MV-4-11 (cell line): ENCODE measurements at regions not wholly inside any gene's neighbourhood (a gene's known extent, or its start where the extent isn't known, plus 50 kb on each side); places are given as distances from the start of the nearest gene placed in this dataset.
"Not testable (repeated sequence)": the region's sequence is repeated elsewhere in the genome, so short reads cannot be mapped to it uniquely, and the experiment has no call there.

Experiments used
- DNase-seq: peaks from one replicate; lab custom pipeline; 2025; lab: John Stamatoyannopoulos, UW

DNA sequence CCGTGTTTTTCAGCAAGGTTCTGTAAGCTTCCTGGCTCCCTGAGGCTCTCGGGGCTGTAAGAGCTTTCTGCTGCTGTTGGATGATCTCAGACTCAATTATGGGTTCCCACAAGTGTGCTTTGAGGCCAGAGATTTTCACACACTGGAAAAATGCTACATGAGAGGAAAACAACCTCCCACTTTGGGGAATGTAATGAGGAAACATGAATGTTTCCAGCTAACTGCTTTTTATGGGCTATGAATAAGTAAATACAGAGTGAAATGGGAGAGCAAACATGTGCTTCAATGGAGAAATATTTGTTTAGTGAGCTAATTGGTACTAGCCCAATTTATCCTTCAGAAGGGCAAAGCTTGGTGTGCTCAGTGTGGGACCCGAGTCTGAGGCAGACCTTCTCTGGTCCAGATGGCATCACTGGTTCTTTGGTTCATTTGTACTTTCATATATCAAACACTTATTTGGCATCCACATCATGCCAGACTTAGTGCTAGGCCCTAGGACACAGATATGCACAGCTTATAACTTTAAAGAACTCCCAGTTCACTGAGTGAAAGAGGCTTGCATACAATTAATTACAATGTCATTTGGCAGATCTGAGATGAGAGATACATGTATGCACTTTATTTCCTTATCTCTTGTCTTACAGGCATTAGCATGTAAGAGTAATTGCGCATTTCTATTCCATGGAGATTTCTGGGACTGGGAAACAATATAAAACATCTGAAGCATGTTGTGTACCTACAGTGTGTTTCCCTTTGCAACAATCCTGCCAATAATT, 248.8 kb downstream of the RDH14 start:
- no peak for DNase-seq

GRCh38 chr2:18309627-18310026, 250.8 kb downstream of the RDH14 start:
- DNase-seq = no peak

DNA sequence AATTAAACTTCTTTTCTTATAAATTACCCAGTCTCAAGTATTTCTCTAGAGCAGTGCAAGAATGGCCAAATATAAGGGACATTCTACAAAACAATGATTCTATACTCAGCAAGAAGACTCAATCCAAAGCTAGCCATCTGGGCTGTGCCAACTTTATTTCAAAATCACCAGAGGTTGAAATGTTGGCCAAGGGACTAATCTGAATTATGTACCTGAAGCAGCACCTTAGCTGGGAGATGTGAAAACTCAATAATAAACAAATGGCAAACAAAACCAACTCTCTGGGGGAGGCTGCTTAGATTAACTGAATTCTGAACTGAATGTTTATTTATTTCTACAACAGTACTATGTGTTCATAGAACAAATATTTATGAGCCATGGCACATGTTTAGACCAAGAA, 251.3 kb downstream of the RDH14 start:
- no peak for DNase-seq

DNA sequence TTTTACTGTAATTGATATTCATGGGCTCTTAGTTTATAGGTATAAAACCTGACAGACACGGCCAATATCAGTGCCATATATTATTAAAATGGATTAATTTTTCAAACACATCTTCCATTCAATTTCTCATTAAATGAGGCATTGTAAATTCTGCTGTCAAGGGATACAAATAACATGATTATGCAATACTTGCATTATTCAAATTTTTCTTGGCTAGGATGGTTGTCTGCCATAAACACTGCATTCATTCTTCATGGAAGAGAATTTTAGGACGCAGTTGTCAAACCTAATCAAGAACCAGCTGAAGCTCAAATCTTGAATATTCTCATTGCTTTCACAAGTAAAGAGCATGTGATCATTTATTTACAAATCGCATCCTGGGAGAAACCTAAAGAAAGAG, 255.6 kb downstream of the RDH14 start:
- DNase-seq = no peak

- no peak for DNase-seq
Measured at GRCh38 chr2:18301421-18302139, 258.9 kb downstream of the RDH14 start.

DNA sequence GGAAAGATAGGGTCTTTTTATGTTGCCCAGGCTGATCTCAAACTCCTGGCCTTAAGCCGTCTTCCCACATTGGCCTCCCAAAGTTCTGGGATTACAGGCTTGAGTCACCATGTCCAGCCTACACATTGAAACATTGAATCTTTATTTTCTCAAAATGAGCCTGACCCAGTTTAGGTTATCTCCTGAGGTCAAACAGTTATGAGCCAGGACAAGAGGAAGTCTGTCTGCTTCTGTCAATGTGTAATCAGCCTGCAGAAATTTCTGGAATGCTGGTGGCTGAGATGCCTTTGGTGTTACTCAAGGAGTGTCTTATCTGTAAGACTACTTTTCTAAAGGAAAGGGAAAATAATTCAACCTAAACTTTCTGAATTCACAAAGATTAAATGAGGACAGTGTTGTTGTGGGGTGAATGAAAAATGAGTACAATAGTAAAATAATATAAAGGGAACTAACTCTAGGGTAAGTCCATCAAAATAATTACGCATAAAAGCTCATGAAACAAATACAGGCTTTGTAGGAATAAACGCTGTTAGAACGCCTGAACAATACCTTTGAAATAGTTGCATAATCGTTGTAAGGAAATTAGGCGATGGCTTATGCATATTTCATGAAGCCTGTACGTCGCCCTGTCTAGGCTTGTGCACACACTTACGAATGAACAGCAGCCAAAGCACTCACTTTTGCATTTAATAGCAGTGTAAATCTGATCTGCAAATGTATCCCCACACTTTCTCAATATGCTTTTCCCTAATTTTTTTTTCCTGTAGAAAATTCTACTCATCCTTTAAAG, 260.8 kb downstream of the RDH14 start:
- DNase-seq = no peak

- no peak for DNase-seq
Measured at GRCh38 chr2:18297534-18298058, 262.9 kb downstream of the RDH14 start.

DNA sequence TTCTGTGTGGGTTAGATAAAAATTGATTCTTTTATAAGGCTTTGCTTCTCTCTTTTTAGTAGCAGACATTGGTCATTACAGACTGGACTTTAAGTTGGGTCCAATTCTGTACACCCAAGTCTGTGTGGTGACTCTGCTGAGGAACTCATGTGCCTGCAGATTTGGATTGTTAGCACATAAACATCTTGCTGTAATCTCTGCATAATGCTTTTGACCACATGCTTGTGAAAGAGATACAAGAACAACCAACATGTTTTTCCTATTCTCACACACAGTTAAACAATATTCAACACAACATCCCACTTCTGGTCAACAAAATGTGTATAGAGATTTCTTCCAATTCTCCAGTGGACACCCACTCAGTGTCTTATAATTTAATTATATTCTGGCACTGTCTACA, 270.1 kb downstream of the RDH14 start:
- DNase-seq = no peak

DNA sequence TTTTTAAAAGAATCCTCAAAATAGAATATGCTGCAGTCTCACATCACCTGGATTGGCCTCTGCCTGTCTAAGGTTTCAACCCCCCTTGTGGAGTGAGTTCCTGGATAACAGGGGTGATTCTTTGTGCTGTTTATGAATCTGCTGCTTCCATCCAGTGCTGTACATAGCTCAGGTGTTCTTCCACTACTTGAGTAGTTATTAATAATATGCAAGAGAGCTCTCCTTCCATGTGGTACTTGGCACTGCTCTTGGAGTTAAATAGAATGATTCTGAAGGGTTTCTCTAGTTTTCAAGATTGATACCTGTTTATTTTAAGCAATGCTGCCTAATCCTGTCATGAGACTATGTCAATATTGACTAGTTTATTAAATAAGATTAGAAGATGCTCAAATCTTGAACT, 273.6 kb downstream of the RDH14 start:
- no peak for DNase-seq

DNA sequence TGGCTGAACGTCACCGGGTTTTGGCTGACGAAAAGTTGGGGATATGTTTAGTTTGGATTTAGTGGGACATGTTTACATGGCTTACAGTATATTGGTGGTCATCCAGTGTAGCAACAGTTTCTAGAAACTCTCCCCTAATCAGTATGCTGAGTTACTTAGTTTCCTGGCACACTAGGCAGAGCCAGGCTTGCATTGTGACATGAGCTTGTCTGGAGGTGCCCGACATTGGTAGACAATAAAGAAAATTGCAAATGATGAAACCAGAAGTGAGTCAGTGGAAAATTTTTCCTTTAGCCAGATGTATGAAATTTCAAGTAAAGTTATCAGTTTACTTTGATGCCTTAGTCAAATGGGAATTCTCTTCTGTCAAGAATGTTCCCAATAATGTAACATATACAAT, 276.1 kb downstream of the RDH14 start:
- DNase-seq = no peak

- DNase-seq = no peak
Measured at GRCh38 chr2:18282026-18282425, 278.4 kb downstream of the RDH14 start.

- no peak for DNase-seq
Measured at GRCh38 chr2:18276583-18277075, 283.8 kb downstream of the RDH14 start.

- DNase-seq = no peak
Measured at GRCh38 chr2:18273205-18273604, 287.2 kb downstream of the RDH14 start.

GRCh38 chr2:18272148-18272494, 288.3 kb downstream of the RDH14 start:
- DNase-seq = no peak

DNA sequence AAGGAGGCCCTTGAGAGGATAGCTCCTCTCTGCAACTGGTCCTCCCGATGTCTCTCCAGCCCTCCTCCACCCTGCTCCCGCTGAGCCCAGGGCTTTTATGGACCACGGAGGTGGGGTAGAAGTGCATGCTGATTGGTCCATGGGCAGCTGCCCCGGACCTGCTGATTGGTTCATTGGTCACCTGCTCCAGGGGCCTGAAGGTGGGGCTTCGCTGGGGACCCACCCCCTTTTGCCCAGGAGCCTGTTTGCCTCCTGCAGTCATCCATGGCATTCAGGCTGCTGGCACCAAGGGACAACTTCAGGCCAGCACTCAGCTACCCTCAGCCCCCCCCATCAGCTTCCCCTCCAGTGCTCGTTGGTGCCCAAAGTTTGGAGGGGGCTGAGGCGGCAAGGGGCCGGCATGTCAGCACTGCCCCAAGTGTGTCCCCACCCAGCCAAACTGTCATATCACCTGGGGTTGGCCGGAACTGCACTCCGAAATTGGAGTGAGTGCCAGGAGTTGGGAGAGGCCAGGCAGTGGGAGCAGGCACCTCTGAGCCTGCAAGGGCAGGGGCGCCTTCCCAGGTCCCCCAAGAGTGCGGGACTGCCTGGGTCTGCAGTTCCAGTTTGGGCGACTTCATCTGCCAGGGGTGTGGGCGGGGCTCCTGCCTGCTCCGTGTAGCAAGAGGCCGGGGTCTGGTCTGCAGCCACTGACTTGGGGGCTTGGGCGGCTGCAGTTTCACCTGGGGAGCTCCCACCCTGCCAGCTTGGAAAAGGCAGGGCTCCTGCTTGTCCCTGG, 288.9 kb downstream of the RDH14 start:
- DNase-seq = no peak

GRCh38 chr2:18268400-18268799, 292.1 kb downstream of the RDH14 start:
- no peak for DNase-seq

GRCh38 chr2:18267501-18267900, 293.0 kb downstream of the RDH14 start:
- no peak for DNase-seq

- DNase-seq = not testable (repeated sequence)
Measured at GRCh38 chr2:18266699-18267098, 293.8 kb downstream of the RDH14 start.

DNA sequence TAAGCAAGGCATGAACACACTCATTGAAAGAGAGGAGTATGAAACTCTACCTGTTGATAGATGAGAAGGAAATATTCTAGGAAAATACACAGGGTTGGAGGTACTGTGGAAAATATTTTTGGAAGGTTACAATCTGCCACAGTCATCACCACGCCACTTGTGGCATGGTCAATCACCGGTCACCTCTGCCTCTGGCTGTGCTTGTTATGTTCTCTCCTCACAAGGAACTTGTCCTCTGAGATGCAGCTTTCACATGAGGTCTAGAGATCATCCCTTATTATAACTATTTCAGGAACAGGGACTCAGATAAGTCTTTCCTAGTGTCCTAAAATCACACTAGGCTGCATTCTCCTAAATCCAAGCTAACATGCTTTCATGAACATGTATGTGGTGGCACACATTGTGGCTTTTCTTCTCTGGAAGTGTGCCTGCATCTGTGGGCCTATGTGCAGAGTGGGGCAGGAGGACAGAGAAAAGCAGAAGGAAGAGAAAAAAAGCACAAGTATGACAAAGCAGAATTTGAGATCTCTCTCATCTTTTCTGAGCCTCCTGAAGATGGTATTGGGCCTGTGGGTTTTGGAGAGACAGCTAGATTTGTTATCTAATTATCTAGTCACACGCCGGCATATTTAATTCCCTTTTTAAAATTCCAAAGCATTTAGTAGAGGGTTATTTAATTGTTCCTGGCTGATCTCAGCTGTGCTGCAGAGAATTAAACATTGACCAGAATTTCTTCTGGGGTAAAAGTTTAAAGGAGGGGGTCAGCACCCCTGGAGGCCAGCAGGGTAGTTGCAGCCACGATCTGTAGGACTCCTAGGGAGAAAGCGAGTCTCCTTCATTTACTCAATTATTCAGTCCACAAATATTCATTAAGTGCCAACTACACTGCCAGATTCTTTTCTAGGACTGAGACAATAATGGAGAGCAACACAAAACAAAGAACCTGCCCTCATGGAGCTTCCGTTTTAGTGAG, 294.6 kb downstream of the RDH14 start:
- no peak for DNase-seq

DNA sequence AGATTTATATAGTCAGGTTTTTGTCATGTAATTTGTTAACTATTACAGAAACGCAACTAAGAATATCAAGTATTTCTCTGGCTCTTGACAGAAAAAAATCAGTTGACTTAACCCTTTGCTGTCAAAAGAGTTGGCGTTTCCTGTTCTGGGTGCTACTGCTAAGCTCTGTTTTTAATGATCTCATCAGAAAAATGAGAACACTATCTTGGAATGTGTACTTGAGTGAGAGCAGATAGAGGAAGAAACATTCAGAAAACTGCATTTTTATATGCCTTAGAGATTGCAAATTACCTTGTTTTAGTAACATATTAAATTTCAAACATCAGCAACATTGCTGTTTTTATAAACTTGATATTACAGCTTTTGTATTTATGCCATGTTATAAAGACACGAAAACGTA, 297.9 kb downstream of the RDH14 start:
- DNase-seq = no peak
